ENCODE measurements at regions not wholly inside any gene's neighbourhood (a gene's known extent, or its start where the extent isn't known, plus 50 kb on each side); places are given as distances from the start of the nearest gene placed in this dataset.
"Not testable (repeated sequence)": the region's sequence is repeated elsewhere in the genome, so short reads cannot be mapped to it uniquely, and the experiment has no call there.

DNA sequence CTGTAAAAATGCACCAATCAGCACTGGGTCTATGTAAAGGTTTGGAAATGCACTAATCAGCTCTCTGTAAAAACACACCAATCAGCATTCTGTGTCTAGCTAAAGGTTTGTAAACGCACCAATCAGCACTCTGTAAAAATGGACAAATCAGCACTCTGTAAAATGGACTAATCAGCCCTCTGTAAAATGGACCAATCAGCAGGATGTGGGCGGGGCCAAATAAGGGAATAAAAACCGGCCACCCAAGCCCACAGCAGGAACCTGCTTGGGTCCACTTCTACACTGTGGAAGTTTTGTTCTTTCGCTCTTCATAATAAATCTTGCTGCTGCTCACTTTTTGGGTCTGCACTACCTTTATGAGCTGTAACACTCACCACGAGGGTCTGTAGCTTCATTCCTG is 101.0 kb downstream of the SMC2 start:
- DNase-seq (ENCODE audit: low read depth); H3K4me3 ChIP-seq (ENCODE audit: low read depth, low read length): not testable (repeated sequence)

DNA sequence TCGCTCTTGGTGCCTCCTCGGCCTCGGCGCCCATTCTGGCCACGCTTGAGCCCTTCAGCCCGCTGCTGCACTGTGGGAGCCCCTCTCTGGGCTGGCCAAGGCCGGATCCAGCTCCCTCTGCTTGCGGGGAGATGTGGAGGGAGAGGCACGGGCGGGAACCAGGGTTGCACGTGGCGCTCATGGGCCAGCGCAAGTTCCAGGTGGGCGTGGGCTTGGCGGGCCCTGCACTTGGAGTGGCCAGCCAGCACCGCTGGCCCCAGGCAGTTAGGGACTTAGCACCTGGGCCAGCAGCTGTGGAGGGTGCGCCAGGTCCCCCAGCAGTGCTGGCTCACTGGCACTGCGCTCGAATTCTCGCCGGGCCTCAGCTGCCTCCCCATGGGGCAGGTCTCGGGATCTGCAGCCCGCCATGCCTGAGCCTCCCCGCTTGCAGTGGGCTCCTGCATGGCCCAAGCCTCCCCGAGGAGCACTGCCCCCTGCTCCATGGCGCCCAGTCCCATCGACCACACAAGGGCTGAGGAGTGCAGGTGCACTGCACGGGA is 106.4 kb downstream of the SMC2 start:
- no peak overlapping the region for H3K4me3 ChIP-seq (ENCODE audit: low read depth, low read length)
- DNase-seq (ENCODE audit: low read depth): no peak
- TF ChIP-seq, protein P1, sequence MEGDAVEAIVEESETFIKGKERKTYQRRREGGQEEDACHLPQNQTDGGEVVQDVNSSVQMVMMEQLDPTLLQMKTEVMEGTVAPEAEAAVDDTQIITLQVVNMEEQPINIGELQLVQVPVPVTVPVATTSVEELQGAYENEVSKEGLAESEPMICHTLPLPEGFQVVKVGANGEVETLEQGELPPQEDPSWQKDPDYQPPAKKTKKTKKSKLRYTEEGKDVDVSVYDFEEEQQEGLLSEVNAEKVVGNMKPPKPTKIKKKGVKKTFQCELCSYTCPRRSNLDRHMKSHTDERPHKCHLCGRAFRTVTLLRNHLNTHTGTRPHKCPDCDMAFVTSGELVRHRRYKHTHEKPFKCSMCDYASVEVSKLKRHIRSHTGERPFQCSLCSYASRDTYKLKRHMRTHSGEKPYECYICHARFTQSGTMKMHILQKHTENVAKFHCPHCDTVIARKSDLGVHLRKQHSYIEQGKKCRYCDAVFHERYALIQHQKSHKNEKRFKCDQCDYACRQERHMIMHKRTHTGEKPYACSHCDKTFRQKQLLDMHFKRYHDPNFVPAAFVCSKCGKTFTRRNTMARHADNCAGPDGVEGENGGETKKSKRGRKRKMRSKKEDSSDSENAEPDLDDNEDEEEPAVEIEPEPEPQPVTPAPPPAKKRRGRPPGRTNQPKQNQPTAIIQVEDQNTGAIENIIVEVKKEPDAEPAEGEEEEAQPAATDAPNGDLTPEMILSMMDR (conservative IDR thresholded peaks at IDR 0.05; ENCODE audit: low read depth, low read length): no peak

DNA sequence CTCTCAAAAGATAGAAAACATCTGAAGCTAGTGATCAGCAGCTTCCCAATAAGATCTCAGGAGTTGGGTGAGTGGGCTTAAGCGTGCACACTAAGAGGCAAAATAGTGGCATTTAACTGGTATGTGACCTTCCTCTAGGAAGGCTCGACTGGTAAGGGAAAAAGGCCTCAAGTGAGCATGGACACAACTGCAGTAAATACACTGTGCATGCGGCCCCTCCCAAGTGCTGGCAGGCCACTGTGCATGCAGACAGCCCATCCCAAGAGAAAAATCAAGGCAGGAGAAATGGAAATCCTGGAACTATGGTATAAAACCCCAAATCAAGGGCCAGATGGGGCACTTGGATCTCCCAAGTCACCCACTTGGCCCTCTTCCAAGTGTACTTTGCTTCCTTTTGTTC is 112.7 kb downstream of the SMC2 start:
- TF ChIP-seq, protein P1 (conservative IDR thresholded peaks at IDR 0.05; ENCODE audit: low read depth, low read length): no peak
- H3K4me3 ChIP-seq (ENCODE audit: low read depth, low read length): no peak overlapping the region
- no peak for DNase-seq (ENCODE audit: low read depth)

DNA sequence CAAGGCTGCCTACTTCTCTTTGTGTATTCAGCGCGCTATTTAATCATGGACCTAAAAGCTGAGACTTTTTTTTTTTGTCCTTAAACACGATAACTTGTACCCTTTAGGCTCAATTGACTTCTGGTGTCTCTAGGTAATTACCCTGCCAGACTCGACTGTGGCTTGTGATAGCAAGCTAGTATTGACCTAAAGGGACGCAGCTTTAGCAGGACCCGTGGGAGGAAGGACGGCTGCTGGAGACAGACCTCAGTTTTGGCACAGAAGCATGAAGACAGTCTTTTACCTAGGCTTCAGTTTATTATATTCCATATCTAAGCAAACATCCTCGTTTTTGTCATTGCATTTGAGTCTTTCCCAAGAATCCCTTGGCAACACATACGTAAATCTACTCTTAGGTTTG is 115.3 kb downstream of the SMC2 start:
- no peak for DNase-seq (ENCODE audit: low read depth)
- no peak overlapping the region for H3K4me3 ChIP-seq (ENCODE audit: low read depth, low read length)
- TF ChIP-seq, protein P1 (conservative IDR thresholded peaks at IDR 0.05; ENCODE audit: low read depth, low read length): no peak

DNA sequence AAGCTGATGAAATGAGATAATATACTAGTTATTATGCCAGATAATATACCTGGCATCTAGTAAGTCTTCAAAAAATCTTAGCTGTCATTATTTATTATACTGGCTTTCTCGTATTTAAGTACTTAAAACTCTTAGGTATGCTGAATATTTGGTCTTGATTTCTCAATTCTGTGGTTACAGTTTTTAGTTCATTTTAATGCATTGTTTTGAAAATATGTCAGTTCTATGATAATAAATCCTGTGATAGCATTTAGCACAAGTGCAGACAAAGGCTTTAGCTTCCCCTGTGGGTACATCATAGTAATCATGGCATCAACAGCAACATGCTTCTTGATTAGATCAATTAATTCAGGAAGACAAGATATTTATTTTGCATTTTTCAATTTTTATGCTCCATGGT is 133.0 kb downstream of the SMC2 start:
- DNase-seq (ENCODE audit: low read depth): no peak
- TF ChIP-seq, protein P1 (conservative IDR thresholded peaks at IDR 0.05; ENCODE audit: low read depth, low read length): no peak
- no peak overlapping the region for H3K4me3 ChIP-seq (ENCODE audit: low read depth, low read length)

DNA sequence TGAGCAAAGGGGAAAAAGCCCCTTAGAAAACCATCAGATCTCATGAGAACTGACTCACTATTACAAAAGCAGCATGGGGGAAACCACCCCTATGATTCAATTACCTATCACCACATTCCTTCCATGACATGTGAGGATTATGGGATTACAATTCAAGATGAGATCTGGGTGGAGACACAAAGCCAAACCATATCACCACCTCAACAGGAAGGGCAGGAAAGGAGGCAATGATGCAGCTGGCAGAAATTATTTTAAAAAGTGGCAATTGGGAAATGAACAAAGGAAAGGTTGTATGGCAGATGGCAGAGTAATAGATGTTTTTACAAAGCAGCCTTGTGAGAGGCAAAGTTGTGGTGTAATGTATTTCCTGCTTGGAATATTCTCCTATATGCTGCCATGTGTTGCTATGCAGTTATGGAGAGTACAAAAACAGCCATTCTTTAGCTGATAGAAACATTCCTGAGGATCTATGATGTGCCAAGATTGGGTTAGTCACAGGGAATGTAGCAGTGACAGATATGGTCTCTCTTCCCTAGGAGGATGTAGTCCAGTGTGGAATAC is 138.8 kb downstream of the SMC2 start:
- no peak for DNase-seq (ENCODE audit: low read depth)
- TF ChIP-seq, protein P1 (conservative IDR thresholded peaks at IDR 0.05; ENCODE audit: low read depth, low read length): no peak
- H3K4me3 ChIP-seq (ENCODE audit: low read depth, low read length): no peak overlapping the region

DNA sequence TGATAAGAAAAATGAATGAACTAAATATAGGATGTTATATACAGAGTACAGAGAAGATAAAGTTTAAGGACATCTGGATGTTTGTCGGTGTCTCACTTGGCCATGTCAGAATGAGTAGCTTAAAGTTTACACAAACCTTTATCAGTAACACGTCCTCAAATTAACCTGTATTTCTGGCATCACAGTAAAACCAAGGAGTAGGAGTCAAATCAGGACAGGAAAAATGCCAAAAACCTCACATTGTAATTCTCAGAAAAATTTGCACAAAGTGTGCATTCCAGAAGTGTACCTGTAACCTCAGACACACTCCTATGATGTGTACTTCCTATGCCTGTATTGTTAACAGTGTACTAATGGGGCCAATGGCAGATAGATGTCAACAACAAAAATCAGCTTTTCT is 139.3 kb downstream of the SMC2 start:
- H3K4me3 ChIP-seq (ENCODE audit: low read depth, low read length): no peak overlapping the region
- TF ChIP-seq, protein P1 (conservative IDR thresholded peaks at IDR 0.05; ENCODE audit: low read depth, low read length): no peak
- DNase-seq (ENCODE audit: low read depth): no peak

DNA sequence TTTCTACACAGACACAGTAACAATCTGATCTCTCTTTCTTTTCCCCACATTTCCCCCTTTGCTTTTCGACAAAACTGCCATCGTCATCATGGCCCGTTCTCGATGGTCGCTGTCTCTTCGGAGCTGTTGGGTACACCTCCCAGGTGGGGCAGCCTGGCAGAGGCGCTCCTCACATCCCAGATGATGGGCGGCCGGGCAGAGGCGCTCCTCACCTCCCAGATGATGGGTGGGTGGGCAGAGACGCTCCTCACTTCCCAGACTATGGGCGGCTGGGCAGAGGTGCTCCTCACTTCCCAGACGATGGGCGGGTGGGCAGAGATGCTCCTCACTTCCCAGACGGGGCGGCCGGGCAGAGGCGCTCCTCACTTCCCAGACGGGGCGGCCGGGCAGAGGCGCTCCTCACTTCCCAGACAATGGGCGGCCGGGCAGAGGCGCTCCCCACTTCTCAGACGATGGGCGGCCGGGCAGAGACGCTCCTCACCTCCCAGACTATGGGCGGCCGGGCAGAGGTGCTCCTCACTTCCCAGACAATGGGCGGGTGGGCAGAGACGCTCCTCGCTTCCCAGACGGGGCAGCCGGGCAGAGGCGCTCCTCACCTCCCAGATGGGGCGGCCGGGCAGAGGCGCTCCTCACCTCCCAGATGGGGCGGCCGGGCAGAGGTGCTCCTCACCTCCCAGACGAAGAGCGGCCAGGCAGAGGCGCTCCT is 140.7 kb downstream of the SMC2 start:
- DNase-seq (ENCODE audit: low read depth); H3K4me3 ChIP-seq (ENCODE audit: low read depth, low read length): not testable (repeated sequence)

DNA sequence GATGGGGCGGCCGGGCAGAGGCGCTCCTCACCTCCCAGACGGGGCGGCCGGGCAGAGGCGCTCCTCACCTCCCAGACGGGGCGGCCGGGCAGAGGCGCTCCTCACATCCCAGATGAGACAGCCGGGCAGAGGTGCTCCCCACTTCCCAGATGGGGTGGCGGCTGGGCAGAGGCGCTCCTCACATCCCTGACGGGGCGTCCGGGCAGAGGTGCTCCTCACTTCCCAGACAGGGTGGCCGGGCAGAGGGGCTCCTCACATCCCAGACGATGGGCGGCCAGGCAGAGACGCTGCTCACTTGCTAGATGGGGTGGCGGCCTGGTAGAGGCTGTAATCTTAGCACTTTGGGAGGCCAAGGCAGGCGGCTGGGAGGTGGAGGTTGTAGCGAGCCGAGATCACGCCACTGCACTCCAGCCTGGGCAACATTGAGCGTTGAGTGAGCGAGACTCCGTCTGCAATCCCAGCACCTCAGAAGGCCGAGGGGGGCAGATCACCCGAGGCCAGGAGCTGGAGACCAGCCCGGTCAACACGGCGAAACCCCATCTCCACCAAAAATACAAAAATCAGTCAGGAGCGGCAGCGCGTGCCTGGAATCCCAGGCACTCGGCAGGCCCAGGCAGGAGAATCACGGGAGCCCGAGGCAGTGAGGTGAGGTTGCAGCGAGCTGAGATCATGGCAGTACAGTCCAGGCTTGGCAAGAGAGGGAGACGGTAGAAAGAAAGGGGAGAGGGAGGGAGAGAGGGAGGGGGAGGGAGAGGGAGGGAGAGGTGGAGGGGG is 141.4 kb downstream of the SMC2 start:
- not testable (repeated sequence) for H3K4me3 ChIP-seq (ENCODE audit: low read depth, low read length)

More for the DNA sequence above, 141.4 kb downstream of the SMC2 start:
- DNase-seq (ENCODE audit: low read depth): not testable (repeated sequence)
